ENCODE measurements at regions not wholly inside any gene's neighbourhood (a gene's known extent, or its start where the extent isn't known, plus 50 kb on each side); places are given as distances from the start of the nearest gene placed in this dataset.

DNA sequence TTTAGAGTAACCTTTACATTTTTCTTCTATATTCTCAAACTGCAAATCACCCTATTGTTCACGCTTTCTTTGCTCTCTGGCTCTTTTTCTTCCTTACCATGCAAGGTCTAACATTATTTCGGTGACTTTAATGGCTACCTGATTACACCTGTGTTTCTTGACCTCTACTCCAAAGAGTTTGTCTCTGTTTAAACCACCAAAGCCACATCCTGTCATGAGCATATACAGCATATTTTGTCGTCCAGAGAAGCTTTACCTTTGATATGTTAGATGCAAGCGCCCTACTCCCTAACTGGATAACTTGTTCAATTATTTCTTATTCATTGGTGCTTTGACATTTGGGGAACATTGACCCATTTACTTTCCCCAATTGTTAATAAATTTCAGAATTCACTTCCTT lies 565.1 kb upstream of the GCFC2 start:
- TF ChIP-seq, protein P1, sequence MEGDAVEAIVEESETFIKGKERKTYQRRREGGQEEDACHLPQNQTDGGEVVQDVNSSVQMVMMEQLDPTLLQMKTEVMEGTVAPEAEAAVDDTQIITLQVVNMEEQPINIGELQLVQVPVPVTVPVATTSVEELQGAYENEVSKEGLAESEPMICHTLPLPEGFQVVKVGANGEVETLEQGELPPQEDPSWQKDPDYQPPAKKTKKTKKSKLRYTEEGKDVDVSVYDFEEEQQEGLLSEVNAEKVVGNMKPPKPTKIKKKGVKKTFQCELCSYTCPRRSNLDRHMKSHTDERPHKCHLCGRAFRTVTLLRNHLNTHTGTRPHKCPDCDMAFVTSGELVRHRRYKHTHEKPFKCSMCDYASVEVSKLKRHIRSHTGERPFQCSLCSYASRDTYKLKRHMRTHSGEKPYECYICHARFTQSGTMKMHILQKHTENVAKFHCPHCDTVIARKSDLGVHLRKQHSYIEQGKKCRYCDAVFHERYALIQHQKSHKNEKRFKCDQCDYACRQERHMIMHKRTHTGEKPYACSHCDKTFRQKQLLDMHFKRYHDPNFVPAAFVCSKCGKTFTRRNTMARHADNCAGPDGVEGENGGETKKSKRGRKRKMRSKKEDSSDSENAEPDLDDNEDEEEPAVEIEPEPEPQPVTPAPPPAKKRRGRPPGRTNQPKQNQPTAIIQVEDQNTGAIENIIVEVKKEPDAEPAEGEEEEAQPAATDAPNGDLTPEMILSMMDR (IDR thresholded peaks at IDR 0.05): no peak
- no peak for TF ChIP-seq POLR2A (IDR thresholded peaks at IDR 0.05)
